ENCODE measurements at regions not wholly inside any gene's neighbourhood (a gene's known extent, or its start where the extent isn't known, plus 50 kb on each side); places are given as distances from the start of the nearest gene placed in this dataset.
A peak's percentile ranks its signal among the peaks of the same experiment; 100 is the strongest.

- H3K79me1 ChIP-seq (ENCODE audit: low read length), result no peaks in the 10 kb centered on the region
Measured at GRCh38 chr11:59272771-59273372, 60.1 kb upstream of the MPEG1 start.

GRCh38 chr11:59271811-59272327 lies 59.1 kb upstream of the MPEG1 start:
- no peak overlapping the region for H3K27ac ChIP-seq (ENCODE audit: low read depth, low read length)
- H3K4ac ChIP-seq (ENCODE audit: low read depth, low read length), result no peak overlapping the region
- H3K56ac ChIP-seq (ENCODE audit: low read length), result no peak overlapping the region
- no peak overlapping the region for H4K8ac ChIP-seq (ENCODE audit: low read depth, low read length)
- H3K4me3 ChIP-seq (ENCODE audit: low read length), result no peak overlapping the region
- no peak for DNase-seq
- H3K79me1 ChIP-seq (ENCODE audit: low read length), result no peaks in the 10 kb centered on the region
- H3K4me1 ChIP-seq (ENCODE audit: control insufficient read depth, low read depth, low read length), result no peaks in the 10 kb centered on the region
- WGBS (ENCODE audit: extremely low coverage, insufficient coverage, low lambda C conversion rate), result no CpG with 5 or more reads among the region's 4 CpGs
- H3K79me2 ChIP-seq (ENCODE audit: control insufficient read depth, insufficient read depth, low read length), result no peaks in the 10 kb centered on the region
- no peak overlapping the region for H2BK15ac ChIP-seq (replicated peaks; ENCODE audit: low read depth)
- no peaks in the 10 kb centered on the region for H3K36me3 ChIP-seq (ENCODE audit: control insufficient read depth, insufficient read depth, low read length)
- H2BK5ac ChIP-seq (ENCODE audit: low read length), result no peak overlapping the region
- no peak overlapping the region for H2BK120ac ChIP-seq (ENCODE audit: low read depth, low read length)
- H3K23ac ChIP-seq (ENCODE audit: low read length), result no peak overlapping the region
- H3K4me2 ChIP-seq (ENCODE audit: low read length), result no peak overlapping the region
- no peaks in the 10 kb centered on the region for H3K27me3 ChIP-seq (ENCODE audit: insufficient read depth, low read length, poor library complexity)
- H3K9ac ChIP-seq (ENCODE audit: low read length), result no peak overlapping the region
- no peak overlapping the region for H3K18ac ChIP-seq (ENCODE audit: low read length)
- no peak overlapping the region for H4K5ac ChIP-seq (ENCODE audit: low read length)
- H2AK5ac ChIP-seq (ENCODE audit: low read length), result no peak overlapping the region

More at GRCh38 chr11:59272771-59273372, 60.1 kb upstream of the MPEG1 start:
- WGBS (ENCODE audit: extremely low coverage, insufficient coverage, low lambda C conversion rate), result no CpG with 5 or more reads among the region's 6 CpGs
- H3K18ac ChIP-seq (ENCODE audit: low read length), result no peak overlapping the region
- H2AK5ac ChIP-seq (ENCODE audit: low read length), result no peak overlapping the region
- H3K23ac ChIP-seq (ENCODE audit: low read length), result no peak overlapping the region
- H2BK15ac ChIP-seq (replicated peaks; ENCODE audit: low read depth), result no peak overlapping the region
- no peak overlapping the region for H3K9ac ChIP-seq (ENCODE audit: low read length)
- H4K8ac ChIP-seq (ENCODE audit: low read depth, low read length), result no peak overlapping the region
- no peak overlapping the region for H2BK5ac ChIP-seq (ENCODE audit: low read length)
- no peak overlapping the region for H3K4me3 ChIP-seq (ENCODE audit: low read length)
- H3K4me1 ChIP-seq (ENCODE audit: control insufficient read depth, low read depth, low read length), result no peaks in the 10 kb centered on the region
- no peak overlapping the region for H3K4ac ChIP-seq (ENCODE audit: low read depth, low read length)
- H3K27ac ChIP-seq (ENCODE audit: low read depth, low read length), result no peak overlapping the region
- H3K4me2 ChIP-seq (ENCODE audit: low read length), result no peak overlapping the region
- no peak overlapping the region for H4K5ac ChIP-seq (ENCODE audit: low read length)
- H2BK120ac ChIP-seq (ENCODE audit: low read depth, low read length), result no peak overlapping the region
- H3K79me2 ChIP-seq (ENCODE audit: control insufficient read depth, insufficient read depth, low read length), result no peaks in the 10 kb centered on the region
- H3K36me3 ChIP-seq (ENCODE audit: control insufficient read depth, insufficient read depth, low read length), result no peaks in the 10 kb centered on the region
- DNase-seq, result no peak
- no peak overlapping the region for H3K56ac ChIP-seq (ENCODE audit: low read length)
- no peaks in the 10 kb centered on the region for H3K27me3 ChIP-seq (ENCODE audit: insufficient read depth, low read length, poor library complexity)

- no peak overlapping the region for H3K27ac ChIP-seq (ENCODE audit: low read depth, low read length)
- no peak overlapping the region for H3K18ac ChIP-seq (ENCODE audit: low read length)
- no peaks in the 10 kb centered on the region for H3K4me1 ChIP-seq (ENCODE audit: control insufficient read depth, low read depth, low read length)
- no peak overlapping the region for H2BK15ac ChIP-seq (replicated peaks; ENCODE audit: low read depth)
- DNase-seq, result no peak
- H2BK120ac ChIP-seq (ENCODE audit: low read depth, low read length), result no peak overlapping the region
- no peak overlapping the region for H3K4me2 ChIP-seq (ENCODE audit: low read length)
- no peak overlapping the region for H3K4me3 ChIP-seq (ENCODE audit: low read length)
- no peak overlapping the region for H2AK5ac ChIP-seq (ENCODE audit: low read length)
- H3K79me2 ChIP-seq (ENCODE audit: control insufficient read depth, insufficient read depth, low read length), result no peaks in the 10 kb centered on the region
- no peak overlapping the region for H4K5ac ChIP-seq (ENCODE audit: low read length)
- WGBS (ENCODE audit: extremely low coverage, insufficient coverage, low lambda C conversion rate), result no CpG with 5 or more reads among the region's 4 CpGs
- no peak overlapping the region for H3K4ac ChIP-seq (ENCODE audit: low read depth, low read length)
- no peaks in the 10 kb centered on the region for H3K27me3 ChIP-seq (ENCODE audit: insufficient read depth, low read length, poor library complexity)
- H3K9ac ChIP-seq (ENCODE audit: low read length), result no peak overlapping the region
- no peak overlapping the region for H3K56ac ChIP-seq (ENCODE audit: low read length)
- no peak overlapping the region for H2BK5ac ChIP-seq (ENCODE audit: low read length)
- no peaks in the 10 kb centered on the region for H3K79me1 ChIP-seq (ENCODE audit: low read length)
- no peak overlapping the region for H3K23ac ChIP-seq (ENCODE audit: low read length)
- no peaks in the 10 kb centered on the region for H3K36me3 ChIP-seq (ENCODE audit: control insufficient read depth, insufficient read depth, low read length)
- H4K8ac ChIP-seq (ENCODE audit: low read depth, low read length), result no peak overlapping the region
Measured at GRCh38 chr11:59271247-59271755, 58.6 kb upstream of the MPEG1 start.

- Histone ChIP-seq H2BK15ac (replicated peaks; ENCODE audit: low read depth) (no peak overlapping the region), H3K4me3 (ENCODE audit: low read length) (no peak overlapping the region), H4K5ac (ENCODE audit: low read length) (no peak overlapping the region), H2AK5ac (ENCODE audit: low read length) (no peak overlapping the region), H3K4me2 (ENCODE audit: low read length) (no peak overlapping the region), H3K18ac (ENCODE audit: low read length) (no peak overlapping the region), H3K79me1 (ENCODE audit: low read length) (no peaks in the 10 kb centered on the region), H3K27me3 (ENCODE audit: insufficient read depth, low read length, poor library complexity) (no peaks in the 10 kb centered on the region), H3K27ac (ENCODE audit: low read depth, low read length) (no peak overlapping the region), H3K56ac (ENCODE audit: low read length) (no peak overlapping the region), H3K9ac (ENCODE audit: low read length) (no peak overlapping the region), H4K8ac (ENCODE audit: low read depth, low read length) (no peak overlapping the region), H2BK5ac (ENCODE audit: low read length) (no peak overlapping the region), H3K36me3 (ENCODE audit: control insufficient read depth, insufficient read depth, low read length) (no peaks in the 10 kb centered on the region), H2BK120ac (ENCODE audit: low read depth, low read length) (no peak overlapping the region), H3K4ac (ENCODE audit: low read depth, low read length) (no peak overlapping the region), H3K79me2 (ENCODE audit: control insufficient read depth, insufficient read depth, low read length) (no peaks in the 10 kb centered on the region), H3K4me1 (ENCODE audit: control insufficient read depth, low read depth, low read length) (no peaks in the 10 kb centered on the region), H3K23ac (ENCODE audit: low read length) (no peak overlapping the region)
- no CpG with 5 or more reads among the region's 7 CpGs for WGBS (ENCODE audit: extremely low coverage, insufficient coverage, low lambda C conversion rate)
- DNase-seq, result peak; percentile 9
Measured at GRCh38 chr11:59267736-59268475, 55.2 kb upstream of the MPEG1 start.

- Histone ChIP-seq H2BK120ac (ENCODE audit: low read depth, low read length) (no peak overlapping the region), H3K27me3 (ENCODE audit: insufficient read depth, low read length, poor library complexity) (no peaks in the 10 kb centered on the region), H3K4ac (ENCODE audit: low read depth, low read length) (no peak overlapping the region), H2AK5ac (ENCODE audit: low read length) (no peak overlapping the region), H3K36me3 (ENCODE audit: control insufficient read depth, insufficient read depth, low read length) (no peaks in the 10 kb centered on the region), H3K4me2 (ENCODE audit: low read length) (no peak overlapping the region), H4K5ac (ENCODE audit: low read length) (no peak overlapping the region), H3K79me1 (ENCODE audit: low read length) (no peaks in the 10 kb centered on the region), H3K4me1 (ENCODE audit: control insufficient read depth, low read depth, low read length) (no peaks in the 10 kb centered on the region), H4K8ac (ENCODE audit: low read depth, low read length) (no peak overlapping the region), H3K9ac (ENCODE audit: low read length) (no peak overlapping the region), H3K27ac (ENCODE audit: low read depth, low read length) (no peak overlapping the region), H3K56ac (ENCODE audit: low read length) (no peak overlapping the region), H3K4me3 (ENCODE audit: low read length) (no peak overlapping the region), H3K18ac (ENCODE audit: low read length) (no peak overlapping the region), H3K23ac (ENCODE audit: low read length) (no peak overlapping the region), H2BK15ac (replicated peaks; ENCODE audit: low read depth) (no peak overlapping the region), H3K79me2 (ENCODE audit: control insufficient read depth, insufficient read depth, low read length) (no peaks in the 10 kb centered on the region), H2BK5ac (ENCODE audit: low read length) (no peak overlapping the region)
- WGBS (ENCODE audit: extremely low coverage, insufficient coverage, low lambda C conversion rate), result no CpG with 5 or more reads among the region's 4 CpGs
- no peak for DNase-seq
Measured at GRCh38 chr11:59267196-59267595, 54.5 kb upstream of the MPEG1 start.

Measured in mesendoderm (in vitro differentiated cells).